Mucosa of gallbladder (tissue), 1 donor: ENCODE measurements at regions not wholly inside any gene's neighbourhood (a gene's known extent, or its start where the extent isn't known, plus 50 kb on each side); places are given as distances from the start of the nearest gene placed in this dataset.

Experiments used
- DNase-seq: peaks from one replicate; pipeline ENCODE4 v3.0.0-alpha.2; 2020; ENCODE audit warnings: low spot score
- donor health status: DM: no; HTN: no; CAD: no.

DNA sequence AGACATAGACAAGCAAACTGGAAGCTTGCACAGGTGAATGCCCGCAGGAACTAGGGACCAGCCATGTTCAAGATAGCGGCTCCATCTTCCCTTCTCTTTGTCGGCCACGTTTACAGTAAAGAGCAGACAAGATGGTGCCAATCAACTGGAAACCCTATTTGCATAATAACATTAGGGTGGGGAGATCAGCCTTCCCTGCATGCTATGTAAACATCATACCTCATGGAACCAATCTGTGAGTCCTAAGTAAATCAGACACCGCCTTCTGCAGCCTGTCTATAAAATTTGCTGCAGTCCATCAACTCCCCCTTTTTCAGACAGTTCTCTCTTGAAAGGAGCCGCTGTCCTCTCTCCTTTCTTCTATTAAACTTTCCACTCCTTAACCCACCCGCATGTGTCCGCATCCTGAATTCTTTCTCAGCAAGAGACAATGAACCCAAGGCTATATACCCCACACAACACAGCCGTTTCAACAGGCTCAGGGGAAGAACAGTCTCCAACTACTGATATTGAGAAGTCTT, 384.4 kb downstream of the EIPR1 start:
- no peak for DNase-seq

DNA sequence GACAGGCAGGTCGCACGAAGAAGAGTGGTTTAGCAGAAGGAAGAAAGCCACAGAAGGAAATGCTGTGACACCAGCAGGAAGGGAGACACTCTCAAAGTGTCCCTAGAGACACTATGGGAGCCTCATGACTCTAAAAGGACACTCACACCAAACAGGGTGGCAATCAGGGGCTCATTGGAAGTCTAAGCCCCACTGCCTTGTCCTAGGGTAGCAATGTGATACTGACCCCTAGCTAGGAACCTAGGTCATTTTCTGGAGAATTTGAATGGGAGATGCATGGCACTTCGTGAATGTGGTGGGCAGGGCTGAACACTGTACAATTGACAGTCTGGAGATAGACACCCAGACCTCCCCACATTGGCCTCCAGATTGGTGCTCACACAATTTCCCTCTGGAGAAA, 385.0 kb downstream of the EIPR1 start:
- no peak for DNase-seq

DNA sequence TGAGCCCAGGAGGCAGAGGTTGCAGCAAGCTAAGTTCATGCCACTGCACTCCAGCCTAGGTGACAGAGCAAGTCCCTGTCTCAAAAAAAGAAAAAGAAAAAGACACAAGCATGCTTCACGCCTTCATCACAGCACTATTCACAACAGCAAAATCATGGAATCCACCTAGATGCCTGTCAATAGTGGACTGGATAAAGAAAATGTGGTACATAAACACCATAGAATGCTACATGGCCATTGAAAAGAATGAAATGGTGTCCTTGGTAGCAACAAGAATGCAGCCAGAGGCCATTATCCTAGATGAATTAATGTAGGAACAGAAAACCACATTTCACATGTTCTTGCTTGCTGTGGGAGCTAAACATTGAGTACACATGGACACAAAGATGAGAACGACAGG, 392.6 kb downstream of the EIPR1 start:
- DNase-seq, result no peak

DNA sequence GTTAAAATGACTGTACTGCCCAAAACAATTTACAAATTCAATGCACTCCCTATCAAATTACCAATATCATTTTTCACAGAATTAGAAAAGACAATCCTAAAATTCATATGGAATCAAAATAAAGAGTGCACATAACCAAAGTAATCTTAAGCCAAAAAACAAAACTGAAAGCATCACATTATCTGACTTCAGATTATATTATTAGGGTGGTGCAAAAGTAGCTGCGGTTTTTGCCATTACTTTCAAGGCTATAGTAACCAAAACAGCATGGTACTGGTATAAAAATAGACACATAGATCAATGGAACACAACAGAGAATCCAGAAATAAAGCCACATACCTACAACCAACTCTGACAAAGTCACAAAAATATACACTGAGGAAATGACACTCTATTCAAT, 396.6 kb downstream of the EIPR1 start:
- no peak for DNase-seq

DNA sequence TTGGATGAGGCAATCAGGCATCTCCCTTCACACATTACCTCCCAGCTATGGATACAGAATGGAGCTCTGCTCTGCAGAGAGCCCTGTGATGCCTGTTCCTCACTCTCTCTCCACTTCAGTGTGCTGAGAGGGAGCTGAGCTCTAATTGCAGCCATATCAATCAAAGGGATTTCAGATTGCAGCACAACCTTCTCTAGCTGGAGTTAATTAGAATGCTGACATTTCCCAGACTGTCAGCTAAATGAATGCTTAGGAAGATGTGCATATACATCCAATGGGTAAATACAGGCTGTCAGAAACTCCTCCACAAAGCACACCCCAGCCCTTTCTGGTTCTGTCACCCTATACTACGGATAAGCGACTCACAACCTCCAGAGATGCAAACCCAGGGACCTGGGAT, 402.6 kb downstream of the EIPR1 start:
- no peak for DNase-seq

DNA sequence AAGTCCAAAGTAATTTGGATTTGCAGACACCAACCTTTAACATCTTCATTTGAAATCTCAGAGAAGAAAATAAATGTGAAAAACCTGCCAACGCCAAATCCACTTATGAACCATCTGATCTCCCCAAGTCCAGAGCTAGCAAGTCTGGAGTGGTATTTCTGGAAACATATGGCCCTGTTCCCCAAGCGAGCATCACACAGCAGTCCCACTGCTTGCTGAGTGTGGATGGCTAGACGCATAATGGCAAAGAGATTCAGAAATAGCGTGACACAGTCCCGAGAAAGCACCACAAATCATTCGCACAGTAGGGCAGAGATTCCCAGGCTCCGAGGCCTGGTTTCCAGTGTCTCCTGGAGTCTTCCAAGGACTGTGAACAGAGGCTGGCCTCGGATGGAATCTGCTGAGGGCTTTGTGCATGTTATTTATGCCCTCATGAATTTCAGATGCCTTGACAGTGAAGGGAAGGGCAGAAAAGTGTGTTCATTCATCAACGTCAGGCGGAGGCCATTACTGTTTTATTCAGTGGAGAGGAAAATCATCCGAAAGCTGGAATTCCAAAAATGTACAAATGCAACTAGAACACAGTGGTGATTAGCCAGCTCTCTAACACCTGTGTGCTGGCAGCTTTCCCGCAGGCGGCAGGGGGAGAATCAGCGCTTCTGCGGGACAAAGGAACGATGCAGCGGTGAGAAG, 417.0 kb downstream of the EIPR1 start:
- DNase-seq, result no peak

DNA sequence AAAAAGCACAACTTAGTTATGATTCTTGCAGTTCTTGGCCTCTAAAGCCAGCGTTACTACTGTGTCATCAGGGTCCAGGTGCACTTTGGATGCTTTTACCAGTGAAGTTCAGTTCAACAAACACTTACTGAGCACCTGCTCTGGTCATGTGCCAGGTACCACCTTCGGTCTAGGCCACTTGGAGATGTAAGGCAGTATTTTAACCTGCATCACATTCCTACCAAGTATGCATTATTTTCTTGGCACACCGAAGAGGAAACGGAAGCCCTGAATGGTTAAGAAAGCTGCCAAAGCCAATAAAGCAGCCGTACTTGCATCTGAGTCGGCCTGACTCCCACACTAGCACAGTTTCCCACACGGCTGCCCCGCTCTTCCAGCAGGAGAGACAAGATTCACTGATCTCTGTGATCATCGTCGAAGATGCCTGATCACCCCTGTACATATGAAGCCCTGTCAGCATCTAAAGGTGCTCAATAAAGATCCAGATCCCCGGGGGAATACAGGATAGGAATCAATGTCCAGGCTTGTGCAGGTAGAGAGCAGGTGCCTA, 427.1 kb downstream of the EIPR1 start:
- DNase-seq, result peak; percentile 50

DNA sequence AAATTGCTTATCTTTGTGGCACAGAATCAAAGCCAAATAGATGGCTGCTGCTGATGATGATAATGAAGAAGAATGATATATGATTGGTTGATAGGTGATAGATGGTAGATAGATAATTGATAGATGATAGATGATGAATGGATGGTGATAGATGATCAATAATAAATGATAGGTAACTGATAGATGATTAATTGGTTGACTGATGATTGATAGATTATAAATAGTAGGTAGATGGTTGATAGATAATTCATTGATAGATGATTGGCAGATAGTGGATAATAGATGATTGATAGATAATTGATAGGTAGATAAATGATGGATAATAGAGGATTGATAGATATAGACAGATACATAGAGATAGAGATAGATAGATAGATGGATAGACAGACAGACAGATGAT, 430.2 kb downstream of the EIPR1 start:
- DNase-seq, result no peak

DNA sequence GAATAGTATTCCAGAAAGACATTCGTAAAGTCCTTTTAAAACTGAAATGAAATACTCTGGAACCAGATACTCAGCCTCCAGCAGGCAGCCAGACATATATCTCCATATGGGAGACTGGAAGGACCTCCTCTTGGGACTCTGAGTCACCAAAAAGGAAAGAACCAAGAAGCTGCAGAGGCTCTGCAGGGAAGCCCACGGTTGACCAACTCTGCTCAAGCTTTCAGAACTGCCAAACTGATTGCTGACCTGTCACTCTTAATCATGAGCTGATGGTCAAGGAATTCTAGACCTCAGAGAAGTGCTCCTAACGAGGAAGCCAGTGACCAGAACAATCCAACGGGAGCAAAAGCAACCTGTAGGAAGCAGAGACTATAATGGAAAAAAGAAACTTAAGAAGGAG, 434.7 kb downstream of the EIPR1 start:
- DNase-seq, result no peak

DNA sequence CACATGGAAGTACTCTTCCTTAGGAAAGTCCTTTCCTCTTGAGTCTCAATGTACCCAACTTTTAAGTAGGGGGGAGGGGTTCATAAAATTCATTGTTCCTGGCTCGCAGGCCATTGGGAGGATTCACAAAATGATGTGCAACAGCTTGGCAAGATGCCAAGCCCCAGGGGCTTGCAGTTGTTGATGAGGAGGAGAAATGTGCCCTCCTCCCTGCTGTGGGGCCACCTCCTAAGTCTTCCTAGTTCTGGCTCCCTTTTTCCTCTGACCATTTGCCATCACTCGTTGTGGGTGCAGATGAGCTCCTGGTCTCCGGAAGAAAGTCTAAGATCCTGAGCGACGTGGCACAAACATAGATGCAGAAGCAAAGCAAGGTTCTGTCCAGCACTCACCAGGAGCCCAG, 435.4 kb downstream of the EIPR1 start:
- DNase-seq, result no peak

DNA sequence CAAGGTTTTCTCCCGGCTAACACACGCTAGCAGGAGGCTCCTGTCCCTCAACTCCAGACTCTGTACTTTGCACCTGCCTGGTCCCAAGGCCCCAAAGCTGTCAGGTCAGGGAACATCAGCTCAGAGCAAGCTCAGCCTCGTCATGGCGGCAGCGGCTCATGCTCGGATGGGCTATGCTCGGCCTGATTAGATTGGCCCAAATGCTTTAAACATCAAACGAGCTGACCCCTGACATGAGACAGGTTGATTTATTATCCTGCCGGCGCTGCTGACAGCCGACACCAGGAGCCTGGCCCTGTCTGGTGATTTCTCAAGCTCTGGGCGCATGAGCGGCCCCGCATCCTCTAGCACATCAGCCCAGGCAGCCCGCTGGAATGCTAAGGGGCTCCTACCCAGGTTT, 436.4 kb downstream of the EIPR1 start:
- no peak for DNase-seq

DNA sequence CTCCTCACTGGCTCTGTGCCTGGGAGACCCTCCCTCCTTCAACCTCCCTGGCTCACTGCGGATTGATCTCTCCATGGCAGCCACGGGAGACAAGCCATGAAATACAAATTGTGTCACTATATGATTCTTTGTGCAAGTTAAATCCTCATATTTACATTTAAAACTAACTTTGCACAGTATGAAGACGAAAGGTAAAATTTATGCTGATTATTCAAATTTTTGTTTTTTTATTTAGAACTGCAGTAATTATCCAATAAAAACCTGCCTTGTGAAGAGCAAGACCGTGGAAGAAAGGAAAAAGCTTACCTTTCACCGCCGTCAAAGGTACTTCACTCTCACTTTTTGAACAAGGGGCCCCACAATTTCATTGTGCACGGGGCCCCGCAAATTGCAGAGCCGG, 436.9 kb downstream of the EIPR1 start:
- DNase-seq, result no peak

DNA sequence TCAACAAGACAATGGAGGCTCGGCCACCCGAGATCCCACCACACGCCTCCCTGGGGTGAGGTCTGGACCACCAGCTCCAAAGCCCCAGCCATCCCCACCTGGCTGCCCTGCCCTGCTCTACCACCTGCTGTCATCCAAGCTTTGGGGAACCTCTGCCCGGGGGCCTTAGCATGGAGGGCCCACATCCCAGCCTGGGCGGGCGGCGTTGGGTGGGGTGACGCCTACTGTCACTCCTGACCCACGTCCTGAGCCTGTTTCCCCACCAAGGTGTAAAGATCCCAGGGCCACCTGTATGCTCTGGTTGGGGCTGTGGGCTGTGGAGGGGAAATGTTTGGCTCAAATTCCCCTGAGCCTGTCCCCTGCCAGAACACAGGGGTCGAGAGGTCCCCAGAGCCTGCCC, 437.6 kb downstream of the EIPR1 start:
- no peak for DNase-seq

DNA sequence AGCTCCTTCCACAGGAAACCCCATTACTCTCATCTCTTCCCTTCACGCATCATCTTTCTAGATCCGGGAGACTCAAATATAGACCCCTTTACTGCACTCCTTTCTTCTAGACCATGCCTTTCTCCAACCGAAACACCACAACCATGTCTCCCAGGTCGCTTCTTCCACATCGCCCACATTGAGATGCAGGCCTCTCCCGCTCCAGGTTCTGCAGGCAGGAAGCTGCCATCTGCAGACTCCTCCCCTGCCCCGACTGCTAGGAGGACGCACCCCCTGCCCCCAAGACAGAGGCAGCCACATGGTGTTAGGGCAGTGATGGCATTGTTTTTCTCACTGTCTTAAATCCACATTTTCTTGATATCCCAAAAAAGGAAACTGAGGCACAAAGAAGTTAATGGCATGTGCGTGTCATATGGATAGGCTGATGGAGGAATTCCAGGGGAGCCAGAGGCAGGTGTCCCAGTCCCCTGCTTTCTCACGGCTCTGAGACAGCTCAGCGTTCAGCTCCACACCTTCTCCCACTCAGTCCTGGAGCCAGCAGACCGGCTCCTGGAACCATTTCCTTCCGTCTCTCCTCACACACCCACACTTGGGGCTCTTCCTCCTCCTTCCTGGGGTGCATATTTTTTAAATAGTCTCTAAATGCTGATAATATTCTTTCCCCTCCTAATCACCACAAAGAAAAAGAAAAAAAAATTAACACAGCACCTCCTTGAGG, 438.4 kb downstream of the EIPR1 start:
- no peak for DNase-seq

DNA sequence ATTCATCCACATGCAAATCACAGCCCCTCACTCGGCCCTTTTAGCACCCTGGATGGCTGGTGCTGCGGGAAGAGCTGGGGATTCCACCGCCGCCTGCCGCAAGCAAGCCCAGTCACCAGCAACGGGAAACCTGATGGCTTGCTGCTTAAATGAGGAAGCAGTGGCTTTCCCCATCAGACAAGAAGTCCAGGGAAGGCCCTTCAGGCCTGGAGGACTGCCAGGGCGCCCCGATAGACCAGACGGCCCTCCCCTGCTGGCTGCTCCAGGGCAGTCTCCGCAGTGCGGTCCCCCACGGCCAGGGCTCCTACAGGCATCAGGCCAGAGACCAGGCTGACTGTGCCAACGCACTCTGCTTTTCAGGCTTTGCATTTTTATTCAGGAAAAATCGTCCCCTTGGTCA, 439.1 kb downstream of the EIPR1 start:
- DNase-seq, result no peak

DNA sequence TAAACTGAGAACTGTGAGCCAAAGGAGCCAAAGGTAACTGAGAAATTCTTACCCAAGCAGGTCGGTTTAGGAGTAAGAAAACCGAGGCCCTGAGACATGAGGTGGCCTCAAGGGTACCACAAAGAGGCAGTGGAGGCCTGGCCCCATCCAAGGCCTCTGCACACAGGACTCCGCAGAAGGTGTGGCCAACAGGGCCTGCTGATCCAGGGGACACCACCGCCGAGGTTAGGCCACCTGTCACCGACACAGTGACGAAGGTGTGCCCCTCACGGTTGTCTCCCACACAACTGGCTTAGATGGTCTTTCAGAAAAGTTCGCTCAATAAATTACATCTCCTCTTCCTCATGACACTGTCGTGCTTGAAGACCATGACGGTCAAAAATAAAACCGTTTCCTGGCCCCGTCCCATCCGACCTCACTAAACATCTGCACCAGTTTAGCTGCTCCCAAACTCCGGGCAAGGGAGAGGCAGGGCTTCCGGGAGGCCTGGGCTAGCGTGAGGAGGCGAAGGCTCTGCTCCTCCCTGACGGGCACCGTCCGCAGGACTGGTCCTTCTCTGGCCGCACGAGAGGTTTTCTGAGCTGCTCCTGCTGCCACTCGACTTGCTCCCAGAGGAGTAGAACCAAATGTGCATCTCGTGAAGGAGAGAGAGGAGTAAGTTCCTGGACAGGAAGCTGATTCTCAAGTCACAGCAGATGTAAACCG, 442.0 kb downstream of the EIPR1 start:
- no peak for DNase-seq

DNA sequence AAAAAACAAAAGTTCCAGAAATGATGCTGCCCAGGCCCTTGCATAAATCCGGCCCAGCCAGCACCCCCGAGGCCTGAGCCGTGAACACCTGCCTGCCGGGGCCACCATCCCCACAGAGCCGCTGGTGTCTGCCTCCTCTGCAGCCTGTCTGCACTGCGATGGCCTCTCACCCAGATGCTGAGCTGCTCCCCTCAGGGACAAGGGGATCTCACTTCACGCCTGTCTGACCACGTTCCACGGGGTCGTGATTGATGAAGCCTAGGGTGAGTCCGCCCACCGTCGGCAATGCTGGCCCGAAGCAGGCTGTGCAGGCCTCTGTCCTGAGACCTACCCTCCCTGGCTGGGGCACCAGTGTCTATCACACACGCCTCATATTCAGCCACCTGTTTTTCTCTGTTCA, 444.2 kb downstream of the EIPR1 start:
- no peak for DNase-seq

DNA sequence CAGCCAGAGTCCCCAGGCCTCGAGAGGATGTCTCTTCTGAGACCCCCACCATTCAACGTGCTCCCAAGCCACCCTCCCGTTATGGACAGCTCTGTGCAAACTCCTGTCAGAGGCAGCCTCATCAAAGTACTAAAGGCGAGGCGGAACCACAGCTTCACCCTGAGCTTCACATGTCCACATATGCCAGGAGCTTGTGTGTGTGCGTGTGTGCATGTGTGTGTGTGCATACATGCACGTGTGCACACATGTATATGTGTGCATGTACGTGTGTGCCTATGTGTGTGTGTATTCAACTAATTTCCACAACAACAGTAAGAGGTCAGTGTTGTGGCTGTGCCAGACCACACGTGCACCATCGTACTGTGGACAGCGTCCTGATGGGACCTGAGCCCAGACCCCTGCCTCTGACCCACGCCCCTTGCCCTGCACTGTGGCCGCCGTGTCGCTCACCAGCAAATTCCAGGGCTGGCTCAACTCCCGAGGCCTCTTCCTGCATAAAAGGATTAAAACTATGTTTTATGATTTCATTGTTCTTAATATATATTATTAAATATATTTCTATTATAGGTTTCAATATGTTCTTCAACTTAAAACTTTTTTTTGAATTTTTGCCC, 444.8 kb downstream of the EIPR1 start:
- no peak for DNase-seq

DNA sequence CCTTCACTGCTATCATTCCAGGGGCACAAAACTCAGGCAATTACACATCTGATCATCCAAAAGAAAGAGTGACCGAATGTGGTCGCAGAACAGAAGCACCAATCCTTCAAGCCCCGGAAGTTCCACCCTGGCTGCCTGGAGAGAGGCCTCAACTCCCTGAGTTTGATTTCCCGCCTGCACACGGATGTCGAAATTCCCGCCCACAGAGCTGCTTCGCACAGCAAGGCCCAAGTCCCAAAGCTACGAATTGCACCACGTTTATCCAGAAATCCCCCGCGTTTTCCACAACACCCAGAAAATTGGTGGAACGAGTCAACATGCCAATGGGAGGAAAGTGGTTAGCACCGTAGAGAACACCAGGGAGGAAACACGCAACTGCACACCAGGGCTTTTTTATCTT, 445.4 kb downstream of the EIPR1 start:
- DNase-seq, result no peak

DNA sequence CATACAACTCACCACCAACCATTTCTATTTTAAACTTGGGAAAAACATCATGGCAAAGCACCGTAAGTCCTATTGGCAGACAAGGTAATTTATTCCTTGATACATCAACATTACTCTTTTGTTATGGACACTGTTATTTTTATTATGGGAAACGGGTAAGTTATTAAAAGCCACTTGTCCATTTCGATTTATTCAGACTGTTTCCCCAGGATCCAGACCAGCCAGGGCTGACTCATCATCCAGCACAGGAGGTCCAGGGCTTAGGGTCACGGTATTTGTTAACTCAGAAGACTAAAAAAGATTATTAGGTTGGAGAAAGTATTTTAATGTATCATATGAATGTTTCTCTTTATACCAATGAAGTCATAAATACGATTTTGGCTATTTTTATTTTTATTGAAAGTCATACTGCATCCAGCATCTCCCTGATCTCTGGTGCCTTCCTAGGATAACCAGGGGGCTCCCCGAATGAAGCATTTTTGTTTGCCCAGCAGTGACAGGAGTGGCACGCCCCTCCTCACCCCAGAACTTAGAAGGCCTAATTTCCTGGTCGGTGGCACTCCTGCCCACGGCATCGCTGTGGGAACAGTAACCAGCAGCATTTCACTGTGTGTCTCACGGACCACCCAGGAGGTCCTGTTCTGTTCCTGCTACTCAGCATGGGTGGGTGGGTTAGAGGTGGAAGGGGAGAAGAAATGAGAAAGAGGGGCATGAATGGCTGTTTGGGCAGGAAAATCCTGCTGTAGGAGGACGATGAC, 446.1 kb downstream of the EIPR1 start:
- no peak for DNase-seq

DNA sequence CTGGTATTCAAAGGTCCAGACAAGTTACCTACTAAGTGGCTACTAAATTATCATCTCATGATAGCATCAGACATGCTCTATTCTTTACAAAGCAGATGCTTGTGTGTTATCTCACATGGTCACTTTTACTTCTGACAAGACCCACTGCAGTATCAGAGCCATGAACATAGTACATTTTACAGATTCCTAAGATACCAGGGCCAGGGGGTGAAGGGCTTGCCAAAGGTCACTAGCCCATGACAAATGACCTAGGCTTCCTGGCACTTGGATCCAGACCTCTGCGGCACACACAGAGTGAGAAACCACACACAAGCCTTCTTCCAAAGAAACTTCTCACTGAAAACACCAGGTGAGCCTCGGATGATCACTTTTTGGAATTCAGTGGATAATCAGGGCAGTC, 446.8 kb downstream of the EIPR1 start:
- DNase-seq, result no peak

DNA sequence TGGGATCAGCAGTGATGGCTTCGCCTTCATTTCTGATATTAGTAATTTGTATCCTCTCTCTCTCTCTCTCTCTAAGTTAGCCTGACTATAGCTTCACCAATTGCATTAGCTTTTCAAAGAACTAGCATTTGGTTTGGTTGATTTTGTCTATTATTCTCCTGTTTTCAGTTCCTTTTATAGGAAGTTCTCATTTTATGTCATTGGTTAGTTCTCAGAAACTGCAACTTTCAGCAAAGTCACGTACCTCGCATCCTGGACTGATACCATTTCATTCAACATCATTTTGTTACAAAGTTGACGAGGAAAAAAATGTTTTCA, 450.8 kb downstream of the EIPR1 start:
- DNase-seq, result no peak
